NB4 (cell line): ENCODE measurements at regions not wholly inside any gene's neighbourhood (a gene's known extent, or its start where the extent isn't known, plus 50 kb on each side); places are given as distances from the start of the nearest gene placed in this dataset.

Experiments
- DNase-seq: peaks from one replicate; pipeline ENCODE4 v3.0.0; 2010; ENCODE audit warnings: low read depth
- H3K4me3 ChIP-seq: one replicate; pipeline ENCODE4 v1.5.1; 2011; ENCODE audit warnings: mild to moderate bottlenecking, low read depth, low read length, moderate library complexity
- MAX ChIP-seq: IDR thresholded peaks from 2 replicates; pipeline ENCODE4 v1.6.1; 2011; ENCODE audit warnings: low read depth, low read length
- MYC ChIP-seq: IDR thresholded peaks from 2 replicates; pipeline ENCODE4 v1.6.1; 2011; ENCODE audit warnings: low read depth, low read length
- POLR2A ChIP-seq: IDR thresholded peaks from 2 replicates; pipeline ENCODE4 v1.6.1; 2011; ENCODE audit warnings: mild to moderate bottlenecking; ENCODE audit not compliant: insufficient read length; ENCODE audit errors: extremely low read depth
- TF ChIP-seq, protein P1 (sequence below): IDR thresholded peaks from one replicate; pipeline ENCODE4 v1.5.1; 2012; ENCODE audit warnings: low read depth, low read length

DNA sequence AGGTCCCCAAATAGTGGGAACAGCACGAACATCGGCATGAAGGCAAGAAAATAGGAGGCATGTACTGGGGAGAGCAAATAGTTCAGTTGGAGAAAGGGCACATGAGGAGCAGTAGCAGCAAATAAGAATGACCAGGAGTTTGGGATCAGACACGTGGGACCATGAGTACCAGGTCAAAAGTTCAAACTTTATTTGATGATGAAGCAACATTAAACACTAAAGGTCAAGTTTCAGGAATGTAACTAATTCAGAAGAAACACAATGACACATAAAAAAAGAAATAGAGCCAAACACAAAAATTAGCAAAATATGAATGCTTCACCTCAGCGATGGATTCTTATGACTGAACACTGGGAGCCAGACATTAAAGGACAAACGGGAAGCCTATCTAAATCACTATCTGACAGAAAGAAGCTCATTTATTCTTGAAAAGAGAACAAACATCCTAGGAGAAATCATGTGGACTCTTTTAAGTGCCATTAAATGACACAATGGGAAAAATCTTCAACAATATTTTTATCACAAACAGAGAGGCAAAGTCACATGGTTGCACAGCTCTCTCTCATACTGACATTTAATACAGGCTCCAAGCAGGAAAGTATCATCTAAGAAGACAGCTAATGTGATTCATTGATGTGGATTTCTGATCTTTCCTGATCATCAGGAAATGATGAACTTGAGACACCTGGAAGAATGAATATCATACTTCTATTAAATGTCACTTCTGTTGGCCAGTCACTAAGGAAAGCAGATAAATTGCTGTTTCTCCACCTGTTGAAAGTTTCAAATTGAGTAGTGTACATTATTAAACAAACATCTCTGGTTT is 216.9 kb upstream of the THBS1 start:
- no peak for TF ChIP-seq POLR2A
- TF ChIP-seq MYC = no peak
- TF ChIP-seq MAX = no peak
- TF ChIP-seq, protein P1, sequence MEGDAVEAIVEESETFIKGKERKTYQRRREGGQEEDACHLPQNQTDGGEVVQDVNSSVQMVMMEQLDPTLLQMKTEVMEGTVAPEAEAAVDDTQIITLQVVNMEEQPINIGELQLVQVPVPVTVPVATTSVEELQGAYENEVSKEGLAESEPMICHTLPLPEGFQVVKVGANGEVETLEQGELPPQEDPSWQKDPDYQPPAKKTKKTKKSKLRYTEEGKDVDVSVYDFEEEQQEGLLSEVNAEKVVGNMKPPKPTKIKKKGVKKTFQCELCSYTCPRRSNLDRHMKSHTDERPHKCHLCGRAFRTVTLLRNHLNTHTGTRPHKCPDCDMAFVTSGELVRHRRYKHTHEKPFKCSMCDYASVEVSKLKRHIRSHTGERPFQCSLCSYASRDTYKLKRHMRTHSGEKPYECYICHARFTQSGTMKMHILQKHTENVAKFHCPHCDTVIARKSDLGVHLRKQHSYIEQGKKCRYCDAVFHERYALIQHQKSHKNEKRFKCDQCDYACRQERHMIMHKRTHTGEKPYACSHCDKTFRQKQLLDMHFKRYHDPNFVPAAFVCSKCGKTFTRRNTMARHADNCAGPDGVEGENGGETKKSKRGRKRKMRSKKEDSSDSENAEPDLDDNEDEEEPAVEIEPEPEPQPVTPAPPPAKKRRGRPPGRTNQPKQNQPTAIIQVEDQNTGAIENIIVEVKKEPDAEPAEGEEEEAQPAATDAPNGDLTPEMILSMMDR = no peak
- no peak overlapping the region for H3K4me3 ChIP-seq
- no peak for DNase-seq

DNA sequence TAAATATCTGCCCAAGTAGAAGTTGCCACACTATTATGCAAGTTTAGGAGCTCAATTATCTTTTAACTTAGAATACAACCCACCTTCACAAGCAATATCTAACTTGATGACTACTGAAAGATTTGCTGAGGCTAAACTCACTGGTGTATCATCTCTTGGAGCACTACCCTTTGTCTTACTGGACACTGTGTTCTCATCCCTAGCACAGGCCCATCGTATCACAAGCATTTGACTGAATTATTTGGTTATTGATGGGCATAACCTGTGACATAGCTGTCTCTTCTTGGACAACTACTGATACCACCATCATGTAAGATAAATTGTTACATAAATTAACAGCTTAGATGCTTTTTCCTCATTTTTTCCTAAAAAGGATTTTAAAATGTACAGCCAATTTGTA is 216.2 kb upstream of the THBS1 start:
- no peak for DNase-seq
- no peak overlapping the region for H3K4me3 ChIP-seq
- TF ChIP-seq MYC = no peak
- TF ChIP-seq, protein P1 = no peak
- no peak for TF ChIP-seq POLR2A
- TF ChIP-seq MAX = no peak

DNA sequence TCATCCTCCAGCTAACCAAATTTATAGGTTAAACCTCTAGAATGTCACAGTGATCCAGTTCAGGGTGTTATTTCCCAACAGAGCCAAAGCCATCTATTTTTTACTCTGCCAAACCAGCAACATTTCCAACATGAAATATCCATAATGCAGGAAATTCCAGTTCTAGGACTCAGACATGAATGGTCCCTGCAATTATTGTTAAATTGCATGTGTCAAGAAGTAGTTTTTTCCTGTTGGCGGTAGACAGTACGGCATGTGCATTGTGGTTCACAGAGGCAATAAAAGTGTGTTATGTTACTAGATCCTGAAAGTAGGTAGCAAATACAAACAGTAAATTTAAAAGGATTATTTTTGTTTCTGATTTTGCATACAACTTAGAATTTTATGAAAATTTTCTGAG is 215.7 kb upstream of the THBS1 start:
- no peak for TF ChIP-seq MAX
- no peak for TF ChIP-seq MYC
- no peak for TF ChIP-seq POLR2A
- TF ChIP-seq, protein P1 = no peak
- no peak overlapping the region for H3K4me3 ChIP-seq
- DNase-seq = no peak

DNA sequence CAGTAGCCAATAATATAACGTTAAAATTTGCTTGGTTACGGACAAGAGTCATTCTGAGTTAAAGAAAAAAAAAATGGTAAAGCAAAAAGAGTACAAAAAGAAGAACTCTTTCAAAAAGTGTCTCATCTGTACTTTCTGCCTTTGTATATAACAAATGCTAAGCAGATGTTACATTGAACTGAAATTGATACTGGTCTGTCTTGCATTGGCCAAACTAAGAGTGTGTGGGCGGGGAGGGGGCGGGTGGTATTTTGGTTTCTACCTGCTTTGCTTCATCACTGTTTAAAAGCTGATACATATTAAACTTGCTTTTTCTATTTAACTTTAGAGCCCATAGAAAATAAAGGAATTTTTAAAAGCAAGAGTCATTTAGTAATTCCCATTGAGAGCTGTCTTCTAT is 215.0 kb upstream of the THBS1 start:
- H3K4me3 ChIP-seq = no peak overlapping the region
- DNase-seq = no peak
- TF ChIP-seq, protein P1 = no peak
- TF ChIP-seq POLR2A (no peak), MYC (no peak), MAX (no peak)

- TF ChIP-seq POLR2A = no peak
- TF ChIP-seq MYC = no peak
- no peak for TF ChIP-seq MAX
- TF ChIP-seq, protein P1 = no peak
- H3K4me3 ChIP-seq = no peak overlapping the region
- no peak for DNase-seq
Measured at GRCh38 chr15:39367596-39367995, 213.3 kb upstream of the THBS1 start.
